ENCODE measurements at regions not wholly inside any gene's neighbourhood (a gene's known extent, or its start where the extent isn't known, plus 50 kb on each side); places are given as distances from the start of the nearest gene placed in this dataset.

GRCh38 chr11:129323896-129324502 is 51.6 kb upstream of the BARX2 start:
- FAIRE-seq (no peak), DNase-seq (ENCODE audit: low read depth in 1 of 2, low spot score in 2 of 2) (peak in 1 of 2 experiments; percentile 36)
- no peaks in the 10 kb centered on the region for H3K36me3 ChIP-seq (ENCODE audit: control insufficient read depth in 2 of 4, insufficient read depth in 4 of 4, low read length in 3 of 4)
- peaks cover 0 to 6% (median 2%) of the 10 kb centered on the region in 4 experiments; a peak in 2 of 7 replicates for H3K4me1 ChIP-seq (replicated peaks in 1 of 4; ENCODE audit: control insufficient read depth in 3 of 4, insufficient read depth in 4 of 4, low read length in 3 of 4)
- no peak overlapping the region for H3K56ac ChIP-seq (replicated peaks; ENCODE audit: insufficient read length, low read depth, low read length)
- H4K20me1 ChIP-seq (replicated peaks in 1 of 2; ENCODE audit: control insufficient read depth in 1 of 2, insufficient read depth in 2 of 2, low read length in 2 of 2): no peaks in the 10 kb centered on the region
- H2BK20ac ChIP-seq (ENCODE audit: low read length): no peak overlapping the region
- no peak overlapping the region for H3K4me2 ChIP-seq (ENCODE audit: insufficient read depth in 1 of 2, low read depth in 2 of 2, low read length in 2 of 2)
- no peak overlapping the region for H2AK5ac ChIP-seq (ENCODE audit: low read depth, low read length)
- H3K4ac ChIP-seq (replicated peaks; ENCODE audit: insufficient read length, low read depth, low read length): no peak overlapping the region
- H3K79me1 ChIP-seq (ENCODE audit: low read depth, low read length): no peaks in the 10 kb centered on the region
- H4K91ac ChIP-seq (replicated peaks; ENCODE audit: insufficient read length, low read length): no peak overlapping the region
- no peak overlapping the region for H4K8ac ChIP-seq (ENCODE audit: extremely low read depth, insufficient read depth, low read length)
- H3K9me3 ChIP-seq (ENCODE audit: insufficient read depth in 2 of 2, low read depth in 1 of 2, low read length in 1 of 2): no peaks in the 10 kb centered on the region
- POLR2A ChIA-PET (ENCODE audit: partially characterized antibody): no interaction called here
- no peaks in the 10 kb centered on the region for H3K23me2 ChIP-seq (ENCODE audit: low read depth, low read length)
- CTCF ChIA-PET (ENCODE audit: partially characterized antibody): interaction anchor here (1.1 to 1.6 kb wide), 3 partner anchors 10 to 206 kb away, joined by 3 to 4 read pairs (median 3); no protein-coding TSS in a partner anchor
- no peak overlapping the region for H4K5ac ChIP-seq (ENCODE audit: insufficient read length, low read depth, low read length)
- no peak overlapping the region for H3K4me3 ChIP-seq (ENCODE audit: extremely low read depth in 1 of 4, insufficient read depth in 2 of 4, low read depth in 3 of 4, low read length in 4 of 4)
- no peak overlapping the region for H3K9ac ChIP-seq (replicated peaks in 1 of 4; ENCODE audit: extremely low read depth in 1 of 4, low read depth in 3 of 4, low read length in 3 of 4)
- no peaks in the 10 kb centered on the region for H3K79me2 ChIP-seq (ENCODE audit: control insufficient read depth in 1 of 2, insufficient read depth in 2 of 2, low read length in 2 of 2)
- H3K27ac ChIP-seq (ENCODE audit: low read depth, low read length): no peak overlapping the region
- H2BK5ac ChIP-seq (ENCODE audit: low read depth, low read length): no peak overlapping the region
- no peak overlapping the region for H3K14ac ChIP-seq (ENCODE audit: insufficient read length)
- no peak overlapping the region for H2BK120ac ChIP-seq (replicated peaks; ENCODE audit: low read depth, low read length)
- WGBS, 2 experiments (ENCODE audit: extremely low coverage in 1 of 2, insufficient coverage in 1 of 2, insufficient read length in 1 of 2, insufficient replicate concordance in 2 of 2, low coverage in 1 of 2, low lambda C conversion rate in 2 of 2, missing lambda C conversion rate in 1 of 2): 75% methylated on average over 12 of the region's 12 CpGs; no CpG with 5 or more reads in 1 of the 2 experiments
- H3K23ac ChIP-seq (ENCODE audit: insufficient read length): no peak overlapping the region
- peaks cover 0 to 2% (median 0%) of the 10 kb centered on the region in 4 experiments; a peak in 1 of 7 replicates for H3K27me3 ChIP-seq (replicated peaks in 1 of 4; ENCODE audit: control insufficient read depth in 3 of 4, extremely low read depth in 1 of 4, insufficient read depth in 3 of 4, low read length in 3 of 4)
- H3K18ac ChIP-seq (ENCODE audit: extremely low read depth, low read length): no peak overlapping the region
- H2BK12ac ChIP-seq (ENCODE audit: low read depth, low read length): no peak overlapping the region
- H2AFZ ChIP-seq (ENCODE audit: low read length): 0 out of 2 replicates have a peak overlapping the region, but pooled peaks have one; percentile 58
- H2BK15ac ChIP-seq (ENCODE audit: low read length): no peak overlapping the region
- TF ChIP-seq CEBPB (IDR thresholded peaks at IDR 0.05; ENCODE audit: low read depth, low read length) (0 out of 2 replicates have a peak, but pooled peaks have one; percentile 12), TEAD4 (IDR thresholded peaks at IDR 0.05; ENCODE audit: low read depth, low read length) (no peak), SP1 (IDR thresholded peaks at IDR 0.05; ENCODE audit: low read depth, low read length) (no peak)

All from H1 (cell line).